Natural killer cell (primary cell): ENCODE measurements at regions not wholly inside any gene's neighbourhood (a gene's known extent, or its start where the extent isn't known, plus 50 kb on each side); places are given as distances from the start of the nearest gene placed in this dataset.

ENCODE experiments used
- ATAC-seq, 3 donors: fragments of 150-1000 bp in 2 of 3; fragments of 200-7000 bp in 1 of 3; cut with Tn5 transposase; 1 replicate in 1 of 3; 2 replicates in 2 of 3; pipeline ENCODE4 v1.10.0; 2021; ENCODE audit warnings: mild to moderate bottlenecking in 2 of 3, moderate library complexity in 2 of 3
- DNase-seq, 2 donors: peaks; one replicate each; pipeline versions ENCODE4 v3.0.0 to v3.0.0-alpha.2; 2013 to 2021; ENCODE audit warnings: mixed read lengths in 1 of 2
- H3K27ac ChIP-seq: one replicate; pipeline ENCODE4 v1.5.1; 2013; ENCODE audit warnings: mild to moderate bottlenecking, low read length
- H3K27me3 ChIP-seq: one replicate; pipeline ENCODE4 v1.6.1; 2013; ENCODE audit warnings: low read length; ENCODE audit not compliant: control insufficient read depth, insufficient read depth
- H3K36me3 ChIP-seq: one replicate; pipeline ENCODE4 v1.6.1; 2013; ENCODE audit warnings: low read length; ENCODE audit not compliant: control insufficient read depth, insufficient read depth
- H3K4me1 ChIP-seq: one replicate; pipeline ENCODE4 v1.6.1; 2013; ENCODE audit warnings: low read length; ENCODE audit not compliant: control insufficient read depth, insufficient read depth
- H3K4me3 ChIP-seq: one replicate; pipeline ENCODE4 v1.5.1; 2013; ENCODE audit warnings: low read length
- H3K9me3 ChIP-seq: one replicate; pipeline ENCODE4 v1.6.1; 2013; ENCODE audit warnings: low read length; ENCODE audit not compliant: control insufficient read depth, insufficient read depth
- H3K27ac Mint-ChIP-seq, 2 donors: one replicate each; pipeline ENCODE4 v1.8.0; 2022; ENCODE audit warnings: mild to moderate bottlenecking in 2 of 2, mixed read lengths in 2 of 2, moderate library complexity in 1 of 2
- H3K27me3 Mint-ChIP-seq, 2 donors: one replicate each; pipeline ENCODE4 v1.8.0; 2022; ENCODE audit warnings: low read depth in 2 of 2, mixed read lengths in 2 of 2
- H3K36me3 Mint-ChIP-seq: one replicate; pipeline ENCODE4 v1.8.0; 2022; ENCODE audit warnings: mixed read lengths
- H3K4me1 Mint-ChIP-seq, 2 donors: one replicate each; pipeline ENCODE4 v1.8.0; 2022; ENCODE audit warnings: mixed read lengths in 2 of 2
- H3K4me3 Mint-ChIP-seq: one replicate; pipeline ENCODE4 v1.8.0; 2022; ENCODE audit warnings: mild to moderate bottlenecking, moderate library complexity, mixed read lengths
- H3K9me3 Mint-ChIP-seq, 2 donors: one replicate each; pipeline ENCODE4 v1.8.0; 2022; ENCODE audit warnings: mixed read lengths in 2 of 2
- WGBS: methylation state at CpG from one replicate; pipeline ENCODE4 v1.1.7; 2013; ENCODE audit warnings: missing lambda C conversion rate; ENCODE audit not compliant: insufficient coverage; 5-methylcytosine and 5-hydroxymethylcytosine counted together
- intact Hi-C: fragments of 100-400 bp; cut with micrococcal nuclease; formaldehyde crosslinking; loops from one replicate; pipeline ENCODE4 v1.14.2; 2022
- TF ChIP-seq, protein P1 (sequence below): fragments of 200-600 bp; IDR thresholded peaks from one replicate; pipeline ENCODE4 v1.8.0; 2022; ENCODE audit warnings: antibody characterized with exemption

DNA sequence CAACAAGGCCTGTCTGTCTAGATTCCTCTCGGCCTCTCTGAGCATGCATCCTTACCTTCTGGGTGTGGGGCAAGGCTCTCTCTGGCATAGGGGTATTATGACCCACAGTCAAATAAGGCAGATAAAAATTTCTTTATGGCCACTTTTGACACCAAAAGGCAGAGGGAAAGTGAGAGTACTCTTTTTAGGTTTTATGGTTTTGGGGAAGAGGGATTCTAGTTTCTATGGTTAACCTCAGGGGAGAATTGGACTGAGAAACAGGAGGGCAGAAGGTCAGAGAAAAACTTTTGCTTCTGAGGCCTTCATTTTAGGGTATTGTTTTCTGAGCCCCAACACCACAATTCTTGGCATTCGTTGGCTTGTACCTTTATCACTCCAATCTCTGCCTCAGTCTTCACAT lies 70.0 kb upstream of the CCDC54 start:
- TF ChIP-seq, protein P1, sequence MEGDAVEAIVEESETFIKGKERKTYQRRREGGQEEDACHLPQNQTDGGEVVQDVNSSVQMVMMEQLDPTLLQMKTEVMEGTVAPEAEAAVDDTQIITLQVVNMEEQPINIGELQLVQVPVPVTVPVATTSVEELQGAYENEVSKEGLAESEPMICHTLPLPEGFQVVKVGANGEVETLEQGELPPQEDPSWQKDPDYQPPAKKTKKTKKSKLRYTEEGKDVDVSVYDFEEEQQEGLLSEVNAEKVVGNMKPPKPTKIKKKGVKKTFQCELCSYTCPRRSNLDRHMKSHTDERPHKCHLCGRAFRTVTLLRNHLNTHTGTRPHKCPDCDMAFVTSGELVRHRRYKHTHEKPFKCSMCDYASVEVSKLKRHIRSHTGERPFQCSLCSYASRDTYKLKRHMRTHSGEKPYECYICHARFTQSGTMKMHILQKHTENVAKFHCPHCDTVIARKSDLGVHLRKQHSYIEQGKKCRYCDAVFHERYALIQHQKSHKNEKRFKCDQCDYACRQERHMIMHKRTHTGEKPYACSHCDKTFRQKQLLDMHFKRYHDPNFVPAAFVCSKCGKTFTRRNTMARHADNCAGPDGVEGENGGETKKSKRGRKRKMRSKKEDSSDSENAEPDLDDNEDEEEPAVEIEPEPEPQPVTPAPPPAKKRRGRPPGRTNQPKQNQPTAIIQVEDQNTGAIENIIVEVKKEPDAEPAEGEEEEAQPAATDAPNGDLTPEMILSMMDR = no peak
- Histone ChIP-seq H3K36me3 (no peaks in the 10 kb centered on the region), H3K27me3 (no peaks in the 10 kb centered on the region), H3K4me3 (no peak overlapping the region), H3K9me3 (no peaks in the 10 kb centered on the region), H3K4me1 (no peaks in the 10 kb centered on the region), H3K27ac (no peak overlapping the region)
- intact Hi-C loops = no loop called here
- 81% methylated on average over 2 of the region's 2 CpGs for WGBS
- Mint-ChIP-seq H3K4me3 (no peak overlapping the region), H3K9me3 (no peaks in the 10 kb centered on the region), H3K27ac (no peak overlapping the region), H3K27me3 (peaks cover 0 to 4% of the 10 kb centered on the region in 2 donors), H3K4me1 (no peaks in the 10 kb centered on the region), H3K36me3 (no peaks in the 10 kb centered on the region)
- ATAC-seq (no peak), DNase-seq (no peak)

DNA sequence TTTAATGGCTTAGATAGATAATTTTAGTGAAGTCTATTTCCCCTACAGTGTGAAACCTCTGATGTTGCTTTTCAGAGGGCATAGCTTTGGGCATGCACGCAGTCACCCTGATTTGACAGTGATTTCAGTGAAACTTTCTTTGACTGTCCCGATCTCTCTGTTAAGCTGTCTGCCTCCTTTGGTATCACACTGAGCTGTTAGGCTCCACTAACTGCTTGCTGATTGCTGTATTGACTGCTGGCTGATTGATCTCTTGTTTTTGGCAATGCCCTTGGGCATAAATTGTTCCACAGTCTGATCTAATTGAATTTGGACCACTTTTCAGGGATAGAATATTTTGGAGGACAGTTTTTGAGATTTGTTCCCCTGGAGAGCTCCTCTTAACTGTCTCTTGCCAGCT lies 68.5 kb upstream of the CCDC54 start:
- H3K27ac Mint-ChIP-seq = no peak overlapping the region
- TF ChIP-seq, protein P1 = no peak

DNA sequence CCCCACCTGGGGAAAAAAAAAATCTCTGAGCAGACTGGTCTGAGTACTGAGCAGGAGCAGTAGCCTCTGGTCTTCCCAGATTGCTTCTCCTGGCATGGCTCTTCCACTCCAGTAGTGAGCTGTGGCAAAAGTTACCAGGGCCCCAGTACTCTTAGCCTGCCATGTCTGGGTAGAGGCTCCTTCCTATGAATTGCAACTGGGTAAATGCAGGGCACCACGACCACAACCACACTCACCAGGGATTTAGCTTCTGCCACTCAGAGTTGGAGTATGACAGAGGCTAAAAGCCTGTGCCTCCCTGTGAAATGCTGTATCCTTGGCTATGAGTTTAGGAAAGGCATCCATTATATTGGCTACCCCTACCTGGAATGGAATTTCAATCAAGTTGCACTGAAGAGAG lies 67.9 kb upstream of the CCDC54 start:
- Histone ChIP-seq H3K36me3 (no peaks in the 10 kb centered on the region), H3K9me3 (no peaks in the 10 kb centered on the region), H3K27me3 (no peaks in the 10 kb centered on the region), H3K4me3 (no peak overlapping the region), H3K4me1 (no peaks in the 10 kb centered on the region), H3K27ac (no peak overlapping the region)
- ATAC-seq = no peak
- TF ChIP-seq, protein P1 = no peak
- Mint-ChIP-seq H3K36me3 (no peaks in the 10 kb centered on the region), H3K4me3 (no peak overlapping the region), H3K27me3 (peaks cover 8 to 17% of the 10 kb centered on the region in 2 donors), H3K27ac (no peak overlapping the region), H3K4me1 (no peaks in the 10 kb centered on the region), H3K9me3 (no peaks in the 10 kb centered on the region)
- WGBS = 60% methylated on average over 1 of the region's 1 CpG
- no peak for DNase-seq
- intact Hi-C loops = no loop called here

More for the DNA sequence above, 68.5 kb upstream of the CCDC54 start:
- H3K36me3 ChIP-seq = no peaks in the 10 kb centered on the region
- intact Hi-C loops = no loop called here
- H3K9me3 Mint-ChIP-seq = no peaks in the 10 kb centered on the region
- H3K27me3 ChIP-seq = no peaks in the 10 kb centered on the region
- H3K4me3 Mint-ChIP-seq = no peak overlapping the region
- H3K36me3 Mint-ChIP-seq = no peaks in the 10 kb centered on the region
- no peak overlapping the region for H3K4me3 ChIP-seq
- ATAC-seq (no peak), DNase-seq (no peak)
- H3K4me1 Mint-ChIP-seq = no peaks in the 10 kb centered on the region
- no peak overlapping the region for H3K27ac ChIP-seq
- H3K4me1 ChIP-seq = no peaks in the 10 kb centered on the region
- 95% methylated on average over 2 of the region's 2 CpGs for WGBS
- H3K27me3 Mint-ChIP-seq = peaks cover 4 to 11% of the 10 kb centered on the region in 2 donors
- H3K9me3 ChIP-seq = no peaks in the 10 kb centered on the region

DNA sequence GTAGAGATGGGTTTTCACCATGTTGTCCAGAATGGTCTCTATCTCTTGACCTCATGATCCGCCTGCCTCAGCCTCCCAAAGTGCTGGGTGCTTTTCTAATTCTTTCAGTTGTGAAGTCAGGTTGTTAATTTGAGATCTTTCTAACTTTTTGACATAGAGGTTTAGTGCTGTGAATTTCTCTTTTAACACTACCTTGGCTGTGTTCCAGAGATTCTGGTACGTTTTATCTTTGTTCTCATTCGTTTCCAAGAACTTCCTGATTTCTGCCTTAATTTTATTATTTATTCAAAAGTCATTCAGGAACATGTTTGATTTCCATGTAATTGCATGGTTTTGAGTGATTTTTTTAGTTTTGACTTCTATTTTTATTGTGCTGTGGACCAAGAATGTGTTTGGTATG lies 63.5 kb upstream of the CCDC54 start:
- DNase-seq (no peak), ATAC-seq (no peak)
- Mint-ChIP-seq H3K27ac (no peak overlapping the region), H3K9me3 (no peaks in the 10 kb centered on the region), H3K4me3 (no peak overlapping the region), H3K27me3 (peaks cover 10 to 43% of the 10 kb centered on the region in 2 donors), H3K4me1 (no peaks in the 10 kb centered on the region), H3K36me3 (no peaks in the 10 kb centered on the region)
- TF ChIP-seq, protein P1 = no peak
- H3K27ac ChIP-seq = no peak overlapping the region
- 83% methylated on average over 1 of the region's 3 CpGs for WGBS
- no peaks in the 10 kb centered on the region for H3K4me1 ChIP-seq
- intact Hi-C loops = no loop called here
- no peaks in the 10 kb centered on the region for H3K27me3 ChIP-seq
- H3K36me3 ChIP-seq = no peaks in the 10 kb centered on the region
- no peaks in the 10 kb centered on the region for H3K9me3 ChIP-seq
- H3K4me3 ChIP-seq = no peak overlapping the region
